ENCODE measurements at regions not wholly inside any gene's neighbourhood (a gene's known extent, or its start where the extent isn't known, plus 50 kb on each side); places are given as distances from the start of the nearest gene placed in this dataset.
"Not testable (repeated sequence)": the region's sequence is repeated elsewhere in the genome, so short reads cannot be mapped to it uniquely, and the experiment has no call there.

GRCh38 chr2:219727771-219728429, 100.5 kb downstream of the SLC4A3 start:
- peak; percentile 10 to 38 for DNase-seq

- DNase-seq: no peak
These were observed 101.6 kb downstream of the SLC4A3 start for GRCh38 chr2:219728991-219729487.

- DNase-seq: no peak
These were observed 103.7 kb downstream of the SLC4A3 start for GRCh38 chr2:219731173-219731572.

GRCh38 chr2:219733106-219733505, 105.7 kb downstream of the SLC4A3 start:
- no peak for DNase-seq

- DNase-seq: no peak
These were observed 106.3 kb downstream of the SLC4A3 start for GRCh38 chr2:219733746-219734145.

GRCh38 chr2:219736209-219736608, 108.8 kb downstream of the SLC4A3 start:
- peak; percentile 12 to 61 for DNase-seq

GRCh38 chr2:219737270-219737691, 109.9 kb downstream of the SLC4A3 start:
- DNase-seq: no peak

GRCh38 chr2:219739066-219739465, 111.6 kb downstream of the SLC4A3 start:
- no peak for DNase-seq

- DNase-seq: no peak
These were observed 112.5 kb downstream of the SLC4A3 start for GRCh38 chr2:219739866-219740440.

GRCh38 chr2:219743548-219743947, 116.1 kb downstream of the SLC4A3 start:
- no peak for DNase-seq

GRCh38 chr2:219744066-219744465, 116.6 kb downstream of the SLC4A3 start:
- DNase-seq: no peak

- DNase-seq: no peak
These were observed 117.2 kb downstream of the SLC4A3 start for GRCh38 chr2:219744600-219744999.

GRCh38 chr2:219747637-219748036, 120.2 kb downstream of the SLC4A3 start:
- no peak for DNase-seq

GRCh38 chr2:219748671-219749570, 121.5 kb downstream of the SLC4A3 start:
- no peak for DNase-seq

GRCh38 chr2:219751121-219751520, 123.7 kb downstream of the SLC4A3 start:
- not testable (repeated sequence) for DNase-seq

- no peak for DNase-seq
These were observed 125.3 kb downstream of the SLC4A3 start for GRCh38 chr2:219752726-219753125.

- DNase-seq: no peak
These were observed 131.7 kb downstream of the SLC4A3 start for GRCh38 chr2:219758907-219759680.

- no peak for DNase-seq
These were observed 132.4 kb downstream of the SLC4A3 start for GRCh38 chr2:219759801-219760200.

GRCh38 chr2:219765231-219765911, 137.9 kb downstream of the SLC4A3 start:
- peak; percentile 4 to 23 for DNase-seq

GRCh38 chr2:219766658-219767057, 139.2 kb downstream of the SLC4A3 start:
- no peak for DNase-seq

GRCh38 chr2:219769090-219769910, 141.9 kb downstream of the SLC4A3 start:
- no peak for DNase-seq

Data from inflammatory macrophage treated with lipopolysaccharide for 1 hour (primary cell).